HG02852 (cell line): ENCODE measurements at regions not wholly inside any gene's neighbourhood (a gene's known extent, or its start where the extent isn't known, plus 50 kb on each side); places are given as distances from the start of the nearest gene placed in this dataset.

Experiments
- ATAC-seq: cut with Tn5 transposase; IDR thresholded peaks from one replicate; pipeline ENCODE4 v1.9.1; 2021; ENCODE audit warnings: mild to moderate bottlenecking, moderate library complexity; ENCODE audit not compliant: unreplicated experiment

DNA sequence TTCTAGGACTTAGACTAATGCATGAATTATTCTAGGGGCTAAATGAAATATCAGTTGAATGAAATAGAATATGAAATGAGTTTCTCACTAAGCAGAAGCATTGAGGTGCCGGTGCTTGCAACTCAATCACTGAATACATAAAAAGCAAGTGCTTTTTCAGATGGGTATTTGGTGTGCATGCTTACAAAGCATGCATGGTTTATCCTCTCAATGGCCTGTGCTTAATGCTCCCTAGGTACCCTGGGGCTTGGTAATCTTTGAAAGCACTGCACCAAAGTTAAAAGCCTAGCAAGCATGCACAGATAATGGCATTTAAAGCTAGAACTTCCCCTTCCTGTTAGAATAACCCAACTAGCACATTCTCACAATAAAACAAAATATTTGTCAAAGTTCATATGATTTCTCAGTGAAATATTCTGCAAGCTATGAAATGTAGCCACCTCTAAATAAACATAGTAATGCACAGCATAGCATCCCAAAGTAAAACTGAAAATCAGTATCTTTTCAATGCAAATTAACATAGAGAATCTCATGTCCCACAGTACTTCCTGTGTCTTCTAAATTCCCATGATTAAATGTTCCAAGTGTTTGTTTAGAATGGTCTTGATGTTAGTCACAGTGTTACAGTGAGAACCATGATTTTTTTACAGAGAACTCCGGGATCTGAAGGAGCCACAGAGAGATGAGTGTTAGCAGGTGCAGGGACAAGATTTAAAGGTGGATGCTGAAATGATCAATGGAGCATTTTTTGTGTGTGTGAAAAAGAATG is 143.4 kb upstream of the CDH6 start:
- ATAC-seq, result no peak

DNA sequence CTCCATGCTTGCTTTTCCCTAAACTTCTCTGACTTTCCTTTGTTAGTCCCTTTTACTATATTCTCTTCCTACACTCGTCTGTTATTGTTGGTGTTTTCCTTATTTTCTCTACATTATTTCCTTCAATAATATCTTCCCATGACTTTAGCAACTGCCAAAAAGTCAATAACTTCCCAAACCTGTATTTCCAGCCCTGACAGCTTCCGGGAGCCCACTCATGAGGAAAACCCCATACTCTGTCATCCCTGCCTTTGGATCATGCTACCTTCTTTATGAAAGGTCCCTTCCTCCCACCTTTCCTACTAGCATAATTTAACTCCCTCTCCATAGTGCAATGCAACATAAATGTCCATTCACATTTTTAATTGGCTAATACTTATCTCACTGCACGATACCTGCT is 144.0 kb upstream of the CDH6 start:
- ATAC-seq, result no peak

DNA sequence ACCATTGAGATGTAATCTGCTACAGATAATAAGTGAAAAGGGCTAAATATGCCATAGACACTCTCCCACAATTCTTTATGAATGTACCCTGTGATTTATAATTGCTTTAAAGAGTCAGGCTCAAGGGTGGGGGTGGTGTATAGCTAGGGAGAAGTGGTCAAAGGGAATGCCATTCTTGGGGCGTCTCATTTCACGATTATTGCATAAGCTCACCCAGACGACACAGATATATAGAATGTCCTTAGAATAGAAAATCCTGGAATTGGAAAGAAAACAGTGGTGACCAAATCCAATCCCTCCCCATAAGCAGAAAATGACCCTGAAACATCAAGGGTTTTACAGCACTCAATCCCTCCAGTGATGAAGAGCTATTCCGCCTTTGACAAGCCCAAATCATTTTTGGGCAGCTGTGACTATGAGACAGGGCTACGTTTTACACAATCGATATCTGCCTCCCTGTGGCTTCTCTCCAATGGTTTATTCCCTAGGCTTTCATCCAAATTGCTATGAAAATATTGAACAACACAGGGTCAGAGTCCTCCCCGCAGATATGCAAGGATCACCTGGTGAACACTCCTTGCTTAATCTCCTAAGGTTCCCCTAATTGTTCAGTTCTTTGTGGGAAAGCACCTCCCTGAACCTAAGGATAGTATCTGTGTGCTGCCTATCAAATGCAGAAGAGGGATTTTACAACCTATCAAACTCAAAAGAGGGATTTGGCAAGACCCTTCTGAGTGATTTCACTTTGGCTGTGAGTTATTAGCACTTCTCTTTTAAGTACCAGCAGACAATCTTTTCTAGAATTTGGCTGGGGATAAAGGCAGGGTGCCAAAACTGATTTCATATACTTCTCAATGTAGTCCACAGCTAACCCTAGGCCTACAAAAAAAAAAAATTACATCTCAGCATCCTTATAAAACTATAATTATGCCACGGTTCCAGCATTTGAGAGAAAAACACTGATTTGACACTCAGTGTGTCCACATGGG is 144.9 kb upstream of the CDH6 start:
- no peak for ATAC-seq

DNA sequence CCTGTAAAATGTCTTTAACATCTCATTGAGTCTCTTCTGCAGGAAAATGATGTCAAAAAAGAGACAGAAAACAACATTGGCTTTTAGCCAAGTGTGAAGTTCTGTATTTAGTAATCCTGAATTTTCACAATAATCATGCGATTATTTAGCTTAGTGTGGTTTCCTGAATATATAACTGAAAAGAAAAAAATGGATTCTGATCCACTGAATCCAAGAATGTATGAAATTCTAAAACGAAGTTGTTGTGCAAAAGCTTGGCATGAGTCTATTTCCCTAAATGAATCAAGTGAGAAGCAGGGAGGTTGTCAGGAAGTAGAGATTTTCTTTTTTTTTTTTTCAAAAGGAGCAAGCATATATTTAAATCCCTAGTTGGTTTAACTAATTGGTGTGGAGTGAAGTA is 145.9 kb upstream of the CDH6 start:
- ATAC-seq, result no peak

DNA sequence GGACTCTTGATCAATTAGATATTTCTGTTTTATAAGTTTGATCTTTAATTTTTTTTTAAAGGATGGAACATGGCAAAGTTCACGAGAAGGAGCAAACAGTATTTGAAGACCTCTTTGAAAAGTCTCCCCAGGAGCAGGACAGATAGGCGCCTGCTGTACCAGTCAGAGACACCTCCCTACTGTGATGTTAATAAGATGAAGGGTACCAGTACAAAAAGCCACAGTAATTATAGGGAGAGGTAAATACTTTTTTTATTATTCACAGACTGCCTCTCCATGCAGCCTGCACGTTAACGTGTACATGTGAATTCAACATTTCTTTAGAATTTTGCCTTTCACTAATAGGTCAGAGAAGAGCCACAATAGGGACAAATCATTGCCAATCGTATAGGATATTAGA is 146.5 kb upstream of the CDH6 start:
- ATAC-seq, result no peak

DNA sequence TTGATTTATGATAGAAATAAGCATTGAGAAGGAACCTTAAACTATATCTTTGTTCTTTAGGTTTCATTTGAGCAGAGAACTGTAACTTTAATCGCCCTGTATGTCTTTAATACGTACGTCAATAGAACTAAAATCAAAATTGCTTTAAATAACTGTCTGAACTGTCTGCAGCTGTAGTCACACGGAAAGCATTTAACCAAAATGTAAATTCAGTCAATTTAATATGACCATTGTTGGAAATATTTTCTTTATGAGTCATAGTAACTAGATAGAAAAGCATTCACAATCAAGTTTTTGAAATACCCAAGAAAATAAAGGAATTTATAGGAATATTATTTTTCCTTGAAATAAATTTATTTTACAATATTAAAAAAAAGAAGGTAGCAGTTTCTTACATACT is 157.1 kb upstream of the CDH6 start:
- no peak for ATAC-seq

DNA sequence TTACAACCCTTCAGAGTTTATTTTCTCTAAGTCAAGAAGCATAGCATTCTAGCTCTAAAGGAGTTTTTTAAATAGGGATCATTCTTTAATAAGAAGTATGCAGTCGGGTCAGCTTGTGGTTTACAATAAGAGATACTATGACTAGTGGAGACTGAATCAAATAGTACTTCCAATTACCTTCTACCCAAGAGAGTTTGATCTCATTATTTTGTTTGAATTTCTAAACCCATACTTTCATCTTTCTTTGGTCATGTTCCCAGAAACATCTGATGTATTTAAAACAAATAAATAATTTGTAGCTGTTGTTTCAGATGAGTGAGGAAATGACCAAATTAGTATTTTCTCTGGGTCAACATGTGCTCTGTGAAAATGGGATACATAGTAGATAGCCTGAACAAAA is 160.2 kb upstream of the CDH6 start:
- ATAC-seq, result no peak

DNA sequence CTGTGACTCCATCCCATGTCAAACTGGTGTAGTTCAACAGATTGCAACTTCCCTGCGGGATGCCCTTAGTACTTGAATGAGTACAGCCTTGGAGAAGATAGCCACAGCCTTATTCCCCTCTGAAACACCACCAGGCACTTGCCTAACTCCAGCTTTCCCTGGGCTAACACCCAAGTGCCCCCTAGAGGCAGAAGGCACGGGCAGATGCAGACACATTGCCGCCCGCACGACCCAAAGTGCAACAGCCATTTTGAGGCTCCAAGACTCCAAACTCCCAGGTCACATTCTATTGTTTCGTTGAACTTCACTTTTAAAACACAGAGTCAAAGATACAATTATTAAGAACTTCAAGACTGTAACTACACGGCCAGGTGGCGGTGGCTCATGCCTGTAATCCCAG is 163.6 kb upstream of the CDH6 start:
- no peak for ATAC-seq

DNA sequence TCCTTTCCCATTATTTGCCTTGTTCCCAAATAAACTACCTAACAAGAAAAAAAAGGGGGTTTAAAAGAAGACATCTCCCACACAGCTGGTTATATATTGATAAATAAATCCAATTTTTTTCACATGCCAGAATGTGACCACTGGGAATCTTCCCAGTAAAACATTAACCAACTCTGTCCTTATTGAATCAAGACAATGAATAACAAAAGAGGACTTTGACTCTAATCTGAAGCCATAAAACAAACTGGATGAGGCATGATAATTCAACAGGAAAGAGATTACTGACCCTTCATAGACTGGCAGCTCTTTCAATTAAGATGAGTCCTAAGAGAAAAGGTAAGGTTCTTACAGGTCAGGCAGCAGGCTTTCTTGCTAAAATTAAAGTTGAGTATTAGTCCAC is 165.8 kb upstream of the CDH6 start:
- no peak for ATAC-seq

DNA sequence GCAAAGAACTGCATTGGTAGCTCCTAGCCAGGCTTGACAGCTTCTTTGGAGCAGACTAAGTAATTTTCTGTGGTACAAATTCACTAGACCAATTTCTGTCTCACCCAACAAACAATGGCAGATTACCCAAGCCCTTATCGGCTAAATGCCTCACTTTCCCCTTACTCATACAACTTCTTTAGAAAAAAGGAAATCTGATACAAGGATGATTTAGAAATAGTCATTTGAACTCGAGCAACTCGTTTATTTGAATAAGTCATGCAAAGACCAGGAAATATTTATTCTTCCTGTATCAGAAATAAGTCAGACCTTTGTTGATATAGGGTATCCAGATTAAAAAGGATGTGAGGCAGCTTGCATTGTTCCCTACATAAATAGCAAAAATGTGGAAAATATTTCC is 170.4 kb upstream of the CDH6 start:
- no peak for ATAC-seq

DNA sequence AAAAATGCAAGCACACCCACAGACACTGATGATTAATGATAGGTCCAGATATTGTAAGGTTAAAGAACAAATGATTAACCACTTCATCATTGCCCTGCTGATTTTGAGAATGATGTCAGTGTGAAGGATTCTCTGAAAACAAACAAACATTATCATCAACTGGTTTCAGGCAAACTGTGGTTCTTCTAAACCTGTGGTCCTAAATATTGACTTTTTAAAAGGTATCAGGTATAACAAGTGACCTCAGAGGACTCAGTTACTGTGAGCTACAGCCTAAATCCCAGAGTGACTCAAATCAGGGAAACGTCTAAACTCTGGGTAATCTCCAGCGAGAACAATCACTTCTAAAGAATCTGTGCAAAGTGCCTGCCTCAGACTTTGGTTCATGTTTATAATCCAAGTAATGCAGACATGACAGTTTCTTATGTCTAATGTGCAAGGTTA is 172.3 kb upstream of the CDH6 start:
- no peak for ATAC-seq

DNA sequence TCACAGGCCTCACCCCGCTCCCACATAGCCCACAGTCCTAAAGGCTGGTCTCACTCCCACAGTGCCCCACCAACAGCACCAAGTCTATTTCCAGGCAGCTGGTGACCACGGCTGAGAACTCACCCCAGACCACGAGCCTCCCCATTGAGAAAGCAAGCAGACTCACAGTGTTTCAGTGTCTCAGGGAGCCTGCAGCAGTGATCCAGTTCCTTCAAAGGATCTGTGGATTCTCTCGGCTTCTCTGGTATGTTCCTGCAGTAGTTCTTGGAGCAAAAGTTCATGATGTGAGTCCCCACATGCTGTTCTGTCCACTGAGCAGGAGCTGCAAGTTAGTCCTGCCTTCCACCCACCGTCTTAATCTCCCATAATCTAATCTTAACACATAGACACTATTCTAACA is 185.3 kb upstream of the CDH6 start:
- ATAC-seq, result no peak

DNA sequence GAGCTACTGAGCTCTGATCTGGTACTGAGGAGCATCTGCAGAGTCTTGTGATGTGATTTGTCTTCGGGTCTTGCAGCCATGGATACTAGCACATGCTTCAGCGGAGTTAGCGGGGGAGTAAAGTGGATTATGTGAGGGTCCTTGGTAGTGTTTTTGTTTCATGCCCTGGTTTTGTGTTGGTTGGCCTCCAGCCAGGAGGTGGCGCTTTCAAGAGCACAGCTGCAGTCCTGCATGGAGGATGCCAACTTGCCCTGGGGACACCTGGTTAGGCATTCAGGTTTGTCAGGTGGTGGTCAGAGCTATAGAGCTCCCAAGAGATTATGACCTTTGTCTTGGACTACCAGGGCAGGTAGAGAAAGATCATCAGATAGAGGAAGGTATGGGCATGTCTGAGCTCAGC is 185.8 kb upstream of the CDH6 start:
- ATAC-seq, result no peak

DNA sequence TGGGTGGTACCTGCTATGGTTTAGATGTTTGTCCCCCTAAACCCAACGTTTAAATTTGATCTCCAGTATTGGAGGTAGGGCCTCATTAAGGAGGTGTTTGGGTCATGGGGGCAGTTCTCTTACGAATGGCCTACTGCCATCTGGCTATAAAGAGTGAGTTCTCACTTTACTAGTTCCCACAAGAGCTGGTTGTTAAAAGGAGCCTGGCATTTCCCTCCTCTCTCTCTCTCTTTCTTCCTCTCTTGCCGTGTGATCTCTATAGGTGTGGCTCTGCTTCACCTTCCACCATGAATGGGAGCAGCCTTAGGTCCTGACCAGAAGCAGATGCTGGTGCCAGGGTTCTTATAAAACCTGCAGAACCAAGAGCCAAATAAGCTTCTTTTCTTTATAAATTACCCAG is 193.2 kb upstream of the CDH6 start:
- ATAC-seq, result no peak

DNA sequence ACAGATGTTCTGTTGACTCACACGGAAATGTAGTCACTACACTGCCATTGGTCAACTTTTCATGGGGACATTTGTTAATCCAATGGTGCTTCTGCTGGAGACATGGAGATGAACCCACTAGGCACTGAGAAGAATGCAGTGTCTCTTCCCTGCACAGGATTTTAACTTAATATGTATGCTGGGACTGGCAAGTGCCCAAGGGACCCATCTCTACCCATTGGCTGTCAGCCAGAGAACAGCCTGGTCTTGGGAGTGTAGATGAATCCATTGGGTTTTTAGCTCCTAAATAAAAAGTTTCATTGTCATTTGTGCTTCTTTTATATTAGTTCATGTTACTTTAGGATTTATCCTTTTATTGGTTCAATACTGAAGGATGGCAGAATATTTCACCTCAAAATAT is 195.8 kb upstream of the CDH6 start:
- ATAC-seq, result no peak

DNA sequence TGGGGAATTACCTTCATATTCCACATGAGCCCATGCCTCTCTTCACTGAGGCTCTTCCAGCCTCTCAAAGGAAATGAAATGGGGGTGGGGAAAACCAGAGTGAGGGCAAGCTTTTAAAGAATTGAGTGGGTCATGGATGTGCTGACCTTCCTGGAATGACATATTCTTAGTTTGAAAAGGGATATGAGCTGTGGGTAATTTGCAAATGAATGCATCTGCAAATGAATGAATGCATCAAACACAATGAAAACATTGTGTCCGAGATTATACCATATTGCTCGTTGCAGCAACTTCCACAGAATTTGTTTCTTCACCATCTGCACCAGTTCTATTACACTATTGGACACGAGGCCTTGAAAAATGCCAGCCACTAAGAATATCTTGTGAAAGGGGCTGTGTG is 198.6 kb upstream of the CDH6 start:
- no peak for ATAC-seq

DNA sequence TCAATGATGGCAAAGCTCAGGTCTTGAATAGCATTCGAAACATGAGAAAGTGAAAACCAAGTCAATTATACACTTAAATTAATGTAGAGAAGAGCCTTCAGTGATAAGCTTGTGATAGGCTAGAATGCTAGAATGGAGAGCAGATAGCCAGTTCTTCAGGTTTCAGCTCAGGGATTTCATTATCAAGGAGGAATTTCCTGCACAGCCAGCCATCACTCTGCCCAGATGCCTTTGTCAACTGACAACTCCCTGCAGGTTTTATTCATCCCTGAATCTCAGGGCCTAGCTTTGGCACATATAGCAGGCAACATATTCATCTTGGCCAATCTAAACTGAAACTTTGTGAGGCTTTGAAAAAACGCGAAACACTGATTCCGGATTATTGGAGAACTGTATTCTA is 199.3 kb upstream of the CDH6 start:
- ATAC-seq, result no peak

DNA sequence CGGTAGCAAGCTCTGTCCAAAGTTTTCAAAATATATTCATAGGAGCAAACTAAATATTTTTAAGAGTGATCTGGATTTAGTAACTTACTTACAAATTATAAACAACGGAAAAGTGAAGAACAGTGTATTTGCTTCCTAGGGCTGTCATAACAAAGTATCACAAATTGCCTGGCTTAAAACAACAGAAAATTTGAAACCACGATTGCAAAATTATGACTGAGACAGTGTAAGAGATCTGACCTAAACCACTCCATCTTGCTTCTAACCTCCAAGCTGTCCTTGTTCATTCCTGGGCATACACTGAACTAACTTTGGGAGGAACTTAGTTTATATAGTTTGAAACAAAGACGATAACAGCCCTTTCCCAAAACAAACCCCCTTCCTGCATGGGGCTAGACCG is 202.0 kb upstream of the CDH6 start:
- ATAC-seq, result no peak

DNA sequence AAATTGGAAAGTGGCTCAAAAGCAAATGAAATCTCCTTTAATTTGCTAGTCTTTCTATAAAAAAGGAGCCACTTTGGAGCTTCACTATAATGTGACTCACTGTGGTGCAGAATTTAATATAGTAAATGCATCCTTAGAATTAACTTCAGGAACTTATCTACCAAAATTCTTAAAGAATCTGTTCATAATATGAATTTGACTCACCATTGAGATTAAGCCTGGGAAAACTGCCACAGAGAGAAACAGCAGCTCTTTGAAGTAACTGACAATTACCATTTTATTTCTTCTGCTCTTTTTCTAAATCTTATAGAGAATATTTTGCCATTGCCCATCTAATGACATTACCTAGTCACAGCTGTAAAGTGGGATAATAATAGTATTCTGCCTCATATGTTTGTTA is 211.9 kb upstream of the CDH6 start:
- no peak for ATAC-seq

DNA sequence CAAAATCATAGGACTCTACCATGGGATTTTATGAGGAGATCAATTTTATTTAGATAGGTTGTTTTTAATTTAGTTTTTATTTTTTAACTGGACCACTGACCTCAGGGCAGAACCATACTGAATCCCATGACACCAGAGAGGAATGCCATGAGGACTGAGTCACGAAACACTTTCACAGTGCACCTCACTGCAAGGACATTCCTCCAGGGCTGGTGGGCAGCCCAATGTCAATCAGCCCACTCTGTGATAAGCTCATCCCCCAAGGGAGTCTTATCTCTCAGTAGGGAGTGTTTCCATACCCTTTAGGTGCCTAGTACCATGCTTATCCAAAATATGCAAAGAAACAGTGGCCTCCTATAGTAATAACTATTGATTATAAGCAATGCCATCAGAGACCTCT is 224.5 kb upstream of the CDH6 start:
- ATAC-seq, result no peak

DNA sequence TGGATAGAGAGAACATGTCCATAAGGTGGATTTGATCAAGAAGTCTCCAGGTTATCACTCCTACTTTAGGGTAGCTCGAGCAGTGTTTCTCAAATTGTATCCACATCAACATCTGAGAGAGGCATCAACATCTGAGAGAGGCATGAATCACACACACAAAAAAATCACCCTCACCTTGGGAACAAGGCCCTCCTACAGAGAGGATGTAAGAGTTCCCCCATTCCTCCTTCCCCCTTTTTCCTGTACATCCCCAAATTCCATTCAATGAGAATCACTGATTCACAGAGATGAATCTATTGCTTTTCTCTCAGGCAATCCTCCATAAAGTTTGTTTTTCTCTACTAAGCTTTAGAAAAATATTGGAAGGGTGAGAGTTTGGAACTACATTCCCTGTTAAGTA is 233.4 kb upstream of the CDH6 start:
- no peak for ATAC-seq

DNA sequence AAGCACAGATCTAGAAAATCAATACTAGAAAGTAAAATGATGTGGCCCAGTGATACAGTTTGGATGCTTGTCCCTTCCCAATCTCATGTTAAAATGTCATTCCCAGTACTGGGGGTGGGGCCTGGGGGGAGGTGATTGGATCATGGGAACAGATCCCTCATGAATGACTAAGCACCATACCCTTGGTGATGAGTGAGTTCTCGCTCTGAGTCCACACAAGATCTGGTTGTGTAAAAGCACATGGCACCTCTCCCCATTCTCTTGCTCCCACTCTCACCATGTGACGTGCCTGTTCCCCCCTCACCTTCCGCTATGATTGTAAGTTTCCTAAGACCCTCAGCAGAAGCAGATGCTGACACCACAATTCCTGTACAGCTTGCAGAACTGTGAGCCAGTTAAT is 234.2 kb upstream of the CDH6 start:
- ATAC-seq, result no peak
